ENCODE measurements at regions not wholly inside any gene's neighbourhood (a gene's known extent, or its start where the extent isn't known, plus 50 kb on each side); places are given as distances from the start of the nearest gene placed in this dataset.

DNA sequence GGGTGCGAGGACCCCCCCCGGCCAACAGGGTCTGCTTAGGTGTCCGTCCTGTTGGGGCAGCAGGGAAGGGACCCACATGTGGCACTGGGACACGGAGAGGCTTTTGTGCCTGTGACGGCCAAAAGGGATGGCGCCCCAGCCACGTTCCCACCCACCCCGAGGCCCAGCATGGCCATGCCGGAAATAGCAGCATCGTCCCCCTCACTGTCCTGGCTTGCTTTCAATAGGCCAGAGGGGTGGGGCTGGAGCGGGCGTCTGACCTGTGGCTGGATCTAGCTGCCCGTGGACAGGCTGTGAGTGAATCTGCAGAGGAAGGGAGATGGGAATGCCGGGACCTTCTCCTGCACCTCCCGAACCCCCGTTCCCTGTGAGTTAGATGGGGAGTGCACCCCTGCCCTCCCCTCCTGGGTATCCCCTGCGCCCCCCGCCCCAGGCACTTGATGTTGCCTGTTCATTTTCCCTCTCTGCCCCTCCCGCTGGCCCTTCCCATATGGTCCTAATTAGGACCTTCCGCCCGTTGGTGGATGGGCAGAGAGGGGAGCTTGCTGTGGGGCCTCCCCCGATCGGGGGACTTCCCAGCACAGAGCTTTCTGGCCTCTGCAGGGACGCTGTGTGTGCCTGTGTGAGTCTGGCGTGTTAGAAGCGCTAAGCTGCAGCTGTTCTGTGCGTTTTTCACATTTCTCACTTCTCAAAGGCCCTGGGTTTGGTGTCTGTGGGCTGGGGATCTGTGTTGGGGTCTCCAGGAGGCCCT lies 292.8 kb downstream of the SEC14L1 start:
- H3K27ac ChIP-seq (ENCODE audit: low read depth, low read length) = peak overlapping the region; percentile 71
- H3K4me3 ChIP-seq (ENCODE audit: insufficient read depth, low read length) = no peak overlapping the region
- TF ChIP-seq, protein P1, sequence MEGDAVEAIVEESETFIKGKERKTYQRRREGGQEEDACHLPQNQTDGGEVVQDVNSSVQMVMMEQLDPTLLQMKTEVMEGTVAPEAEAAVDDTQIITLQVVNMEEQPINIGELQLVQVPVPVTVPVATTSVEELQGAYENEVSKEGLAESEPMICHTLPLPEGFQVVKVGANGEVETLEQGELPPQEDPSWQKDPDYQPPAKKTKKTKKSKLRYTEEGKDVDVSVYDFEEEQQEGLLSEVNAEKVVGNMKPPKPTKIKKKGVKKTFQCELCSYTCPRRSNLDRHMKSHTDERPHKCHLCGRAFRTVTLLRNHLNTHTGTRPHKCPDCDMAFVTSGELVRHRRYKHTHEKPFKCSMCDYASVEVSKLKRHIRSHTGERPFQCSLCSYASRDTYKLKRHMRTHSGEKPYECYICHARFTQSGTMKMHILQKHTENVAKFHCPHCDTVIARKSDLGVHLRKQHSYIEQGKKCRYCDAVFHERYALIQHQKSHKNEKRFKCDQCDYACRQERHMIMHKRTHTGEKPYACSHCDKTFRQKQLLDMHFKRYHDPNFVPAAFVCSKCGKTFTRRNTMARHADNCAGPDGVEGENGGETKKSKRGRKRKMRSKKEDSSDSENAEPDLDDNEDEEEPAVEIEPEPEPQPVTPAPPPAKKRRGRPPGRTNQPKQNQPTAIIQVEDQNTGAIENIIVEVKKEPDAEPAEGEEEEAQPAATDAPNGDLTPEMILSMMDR (IDR thresholded peaks at IDR 0.05; ENCODE audit: extremely low read depth, low read depth, low read length) = no peak
- H3K27me3 ChIP-seq (ENCODE audit: insufficient read depth, low read length) = no peaks in the 10 kb centered on the region
- H3K36me3 ChIP-seq (ENCODE audit: insufficient read depth, low read length) = peaks cover 15% of the 10 kb centered on the region
- no peak for DNase-seq (ENCODE audit: insufficient read length, low spot score, missing footprints)
- H3K79me2 ChIP-seq (ENCODE audit: insufficient read depth, low read length) = peaks cover 96% of the 10 kb centered on the region
- H3K4me1 ChIP-seq (ENCODE audit: insufficient read depth, low read length) = peaks cover 56% of the 10 kb centered on the region
- H4K20me1 ChIP-seq (ENCODE audit: insufficient read depth, low read length) = peaks cover 74% of the 10 kb centered on the region
- peak overlapping the region; percentile 39 for H3K4me2 ChIP-seq (ENCODE audit: insufficient read depth, low read length)
- no peaks in the 10 kb centered on the region for H3K9me3 ChIP-seq (ENCODE audit: low read depth, low read length)
- H2AFZ ChIP-seq (ENCODE audit: low read length) = no peak overlapping the region

DNA sequence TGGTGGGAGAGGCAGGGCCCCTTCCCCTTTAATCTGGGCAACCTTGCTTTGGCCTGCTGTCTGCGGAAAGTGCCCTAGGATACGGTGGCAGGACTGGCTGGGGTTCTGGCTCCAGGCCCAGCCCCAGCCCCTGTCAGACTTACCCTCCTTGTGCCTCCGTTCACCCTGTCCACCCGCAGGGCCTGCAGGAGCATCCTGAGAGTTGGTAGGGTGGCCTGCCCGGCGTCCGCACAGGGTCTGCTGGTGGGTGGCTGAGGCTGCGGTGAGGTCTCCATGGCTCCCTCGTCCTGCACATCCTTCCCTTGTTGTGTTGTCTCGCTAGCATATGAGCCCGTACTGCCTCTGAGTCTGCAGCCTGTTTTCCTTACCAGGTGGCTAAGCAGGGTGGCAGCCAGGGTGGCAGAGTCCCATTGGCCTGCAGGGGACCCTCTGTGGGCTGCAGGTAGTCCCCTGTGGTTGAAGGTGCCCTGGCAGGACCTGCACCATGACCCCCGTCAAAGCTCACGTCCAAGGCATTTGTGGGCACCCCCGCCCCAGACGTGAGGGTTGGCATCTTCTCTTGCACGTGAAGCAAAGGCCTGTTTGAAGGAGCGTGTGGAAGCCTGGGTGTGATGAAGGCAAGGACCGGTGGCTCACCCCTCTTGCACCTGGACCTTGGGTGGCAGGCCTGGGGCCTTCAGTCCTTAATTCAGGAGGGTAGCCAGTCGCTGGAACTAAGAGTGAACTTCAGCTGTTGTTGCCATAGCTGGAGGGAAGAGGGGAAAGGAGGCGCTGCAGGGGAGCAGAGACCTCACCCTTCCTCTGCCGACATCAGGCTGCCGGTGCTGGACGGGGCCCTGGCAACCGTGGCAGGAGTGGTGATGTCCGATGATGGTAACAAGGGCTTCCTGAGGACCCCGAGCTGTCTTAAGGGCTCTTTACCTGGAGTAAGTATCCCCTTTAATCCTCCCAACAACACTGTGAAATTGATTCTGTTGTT lies 293.7 kb downstream of the SEC14L1 start:
- no peaks in the 10 kb centered on the region for H3K9me3 ChIP-seq (ENCODE audit: low read depth, low read length)
- peaks cover 49% of the 10 kb centered on the region for H3K4me1 ChIP-seq (ENCODE audit: insufficient read depth, low read length)
- H4K20me1 ChIP-seq (ENCODE audit: insufficient read depth, low read length) = peaks cover 74% of the 10 kb centered on the region
- H3K79me2 ChIP-seq (ENCODE audit: insufficient read depth, low read length) = peaks cover 96% of the 10 kb centered on the region
- H3K36me3 ChIP-seq (ENCODE audit: insufficient read depth, low read length) = peaks cover 13% of the 10 kb centered on the region
- H3K4me3 ChIP-seq (ENCODE audit: insufficient read depth, low read length) = no peak overlapping the region
- H2AFZ ChIP-seq (ENCODE audit: low read length) = no peak overlapping the region
- peak overlapping the region; percentile 39 for H3K4me2 ChIP-seq (ENCODE audit: insufficient read depth, low read length)
- TF ChIP-seq, protein P1 (IDR thresholded peaks at IDR 0.05; ENCODE audit: extremely low read depth, low read depth, low read length) = no peak
- H3K27ac ChIP-seq (ENCODE audit: low read depth, low read length) = peak overlapping the region; percentile 71
- DNase-seq (ENCODE audit: insufficient read length, low spot score, missing footprints) = no peak
- H3K27me3 ChIP-seq (ENCODE audit: insufficient read depth, low read length) = no peaks in the 10 kb centered on the region

DNA sequence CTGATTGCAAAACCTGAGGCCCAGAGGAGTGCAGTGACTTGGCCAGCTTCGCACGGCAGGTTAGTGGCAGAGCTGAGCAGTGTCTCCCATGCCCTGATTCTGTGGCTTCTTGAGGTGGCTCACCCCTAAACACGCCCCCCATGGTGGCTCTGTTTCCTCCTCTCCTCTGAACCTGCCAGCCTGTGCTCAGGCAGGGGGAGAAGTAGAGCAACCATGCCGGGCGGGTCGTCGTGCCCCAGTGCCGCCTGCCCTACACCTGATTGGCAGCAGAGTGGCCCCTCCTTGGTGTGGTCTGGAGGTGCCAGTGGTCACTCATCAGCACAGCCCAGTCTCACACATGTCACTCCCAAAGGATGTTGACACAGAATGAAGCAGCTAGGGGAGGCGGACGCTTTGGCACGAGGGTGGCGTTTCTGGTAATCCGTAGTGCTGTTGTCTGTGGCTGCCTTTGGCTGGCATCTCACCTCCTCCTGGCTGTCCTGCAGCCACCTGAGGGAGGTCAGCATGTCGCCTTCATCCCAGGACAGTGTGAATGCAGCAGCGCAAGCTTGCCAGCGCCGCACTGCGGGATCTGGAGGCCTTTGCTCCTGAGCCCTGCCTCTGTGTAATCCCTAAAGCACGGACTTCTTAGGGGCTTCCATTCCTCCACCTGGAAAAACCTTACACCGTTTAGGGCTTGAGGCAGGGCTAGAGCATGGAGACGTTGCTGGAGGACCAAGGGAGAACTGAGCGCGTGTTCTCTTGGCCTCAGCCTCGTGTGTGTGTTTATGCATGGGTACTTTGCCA lies 294.7 kb downstream of the SEC14L1 start:
- H3K4me1 ChIP-seq (ENCODE audit: insufficient read depth, low read length) = peaks cover 42% of the 10 kb centered on the region
- TF ChIP-seq, protein P1 (IDR thresholded peaks at IDR 0.05; ENCODE audit: extremely low read depth, low read depth, low read length) = no peak
- DNase-seq (ENCODE audit: insufficient read length, low spot score, missing footprints) = no peak
- peaks cover 97% of the 10 kb centered on the region for H3K79me2 ChIP-seq (ENCODE audit: insufficient read depth, low read length)
- H3K27me3 ChIP-seq (ENCODE audit: insufficient read depth, low read length) = no peaks in the 10 kb centered on the region
- no peaks in the 10 kb centered on the region for H3K9me3 ChIP-seq (ENCODE audit: low read depth, low read length)
- peak overlapping the region; percentile 41 for H3K27ac ChIP-seq (ENCODE audit: low read depth, low read length)
- H2AFZ ChIP-seq (ENCODE audit: low read length) = no peak overlapping the region
- no peak overlapping the region for H3K4me3 ChIP-seq (ENCODE audit: insufficient read depth, low read length)
- H3K4me2 ChIP-seq (ENCODE audit: insufficient read depth, low read length) = no peak overlapping the region
- peaks cover 75% of the 10 kb centered on the region for H4K20me1 ChIP-seq (ENCODE audit: insufficient read depth, low read length)
- peaks cover 13% of the 10 kb centered on the region for H3K36me3 ChIP-seq (ENCODE audit: insufficient read depth, low read length)
